ENCODE measurements at regions not wholly inside any gene's neighbourhood (a gene's known extent, or its start where the extent isn't known, plus 50 kb on each side); places are given as distances from the start of the nearest gene placed in this dataset.

- H3K4me1 ChIP-seq, result no peaks in the 10 kb centered on the region
- no peak for DNase-seq
- H3K9me3 ChIP-seq, result peaks cover 0 to 5% (median 0%) of the 10 kb centered on the region in 4 donors
- TF ChIP-seq POLR2A (IDR thresholded peaks at IDR 0.05) (no peak), CTCF (IDR thresholded peaks at IDR 0.05) (no peak)
- H3K4me3 ChIP-seq, result no peak overlapping the region
- H3K27ac ChIP-seq, result no peak overlapping the region
- H3K36me3 ChIP-seq, result no peaks in the 10 kb centered on the region
- H3K27me3 ChIP-seq, result no peaks in the 10 kb centered on the region
Observed at GRCh38 chr2:62370321-62371250, 135.4 kb downstream of the TMEM17 start.

GRCh38 chr2:62369541-62370202, 136.3 kb downstream of the TMEM17 start:
- Histone ChIP-seq H3K4me1 (no peaks in the 10 kb centered on the region), H3K4me3 (no peak overlapping the region), H3K27me3 (no peaks in the 10 kb centered on the region), H3K9me3 (peaks cover 0 to 5% (median 0%) of the 10 kb centered on the region in 4 donors), H3K36me3 (no peaks in the 10 kb centered on the region), H3K27ac (no peak overlapping the region)
- TF ChIP-seq POLR2A (IDR thresholded peaks at IDR 0.05), result no peak
- no peak for TF ChIP-seq CTCF (IDR thresholded peaks at IDR 0.05)
- DNase-seq, result no peak

- TF ChIP-seq POLR2A (IDR thresholded peaks at IDR 0.05), result no peak
- Histone ChIP-seq H3K27me3 (no peaks in the 10 kb centered on the region), H3K4me1 (no peaks in the 10 kb centered on the region), H3K4me3 (no peak overlapping the region), H3K36me3 (no peaks in the 10 kb centered on the region), H3K9me3 (peaks cover 0 to 4% (median 0%) of the 10 kb centered on the region in 4 donors), H3K27ac (no peak overlapping the region)
- DNase-seq, result no peak
Observed at GRCh38 chr2:62364791-62365528, 141.0 kb downstream of the TMEM17 start.

GRCh38 chr2:62363166-62363565, 142.8 kb downstream of the TMEM17 start:
- no peaks in the 10 kb centered on the region for H3K4me1 ChIP-seq
- peaks cover 0 to 4% (median 0%) of the 10 kb centered on the region in 4 donors for H3K9me3 ChIP-seq
- DNase-seq, result no peak
- H3K4me3 ChIP-seq, result no peak overlapping the region
- no peak for TF ChIP-seq POLR2A (IDR thresholded peaks at IDR 0.05)
- TF ChIP-seq CTCF (IDR thresholded peaks at IDR 0.05), result no peak
- no peaks in the 10 kb centered on the region for H3K27me3 ChIP-seq
- H3K27ac ChIP-seq, result no peak overlapping the region
- no peaks in the 10 kb centered on the region for H3K36me3 ChIP-seq

- no peak for TF ChIP-seq CTCF (IDR thresholded peaks at IDR 0.05)
- TF ChIP-seq POLR2A (IDR thresholded peaks at IDR 0.05), result no peak
- DNase-seq, result no peak
- Histone ChIP-seq H3K27ac (no peak overlapping the region), H3K4me1 (no peaks in the 10 kb centered on the region), H3K4me3 (no peak overlapping the region), H3K9me3 (peaks cover 0 to 4% (median 0%) of the 10 kb centered on the region in 4 donors), H3K27me3 (no peaks in the 10 kb centered on the region), H3K36me3 (no peaks in the 10 kb centered on the region)
Observed at GRCh38 chr2:62362561-62362960, 143.4 kb downstream of the TMEM17 start.

All from Peyer's patch (tissue), 4 donors.